WTC11 (cell line): ENCODE measurements at regions not wholly inside any gene's neighbourhood (a gene's known extent, or its start where the extent isn't known, plus 50 kb on each side); places are given as distances from the start of the nearest gene placed in this dataset.

ENCODE experiments used
- ATAC-seq: fragments of 200-7000 bp; cut with Tn5 transposase; 2 replicates; pipeline ENCODE4 v1.10.0; 2021; ENCODE audit warnings: mild to moderate bottlenecking, moderate library complexity
- CTCF ChIA-PET: fragments of 300-600 bp; sonication (Branson Sonifier 250); formaldehyde crosslinking; loops from one replicate; lab custom pipeline; 2021; ENCODE audit warnings: antibody characterized with exemption; lab: Charles Lee
- POLR2A ChIA-PET: fragments of 350-600 bp; sonication (Branson Sonifier 250); formaldehyde crosslinking; loops from one replicate; lab custom pipeline; 2021; ENCODE audit warnings: antibody characterized with exemption; lab: Charles Lee
- DNase-seq: peaks from one replicate; pipeline ENCODE4 v3.0.0; 2021; ENCODE audit warnings: low spot score
- H3K27ac Mint-ChIP-seq: 2 replicates; pipeline ENCODE4 v1.8.0; 2021; ENCODE audit warnings: mixed read lengths
- H3K27me3 Mint-ChIP-seq: 2 replicates; pipeline ENCODE4 v1.8.0; 2021; ENCODE audit warnings: low read depth, mild to moderate bottlenecking, moderate library complexity, mixed read lengths
- H3K36me3 Mint-ChIP-seq: 2 replicates; pipeline ENCODE4 v1.8.0; 2021; ENCODE audit warnings: mixed read lengths
- H3K4me1 Mint-ChIP-seq: 2 replicates; pipeline ENCODE4 v1.8.0; 2022; ENCODE audit warnings: mixed read lengths
- H3K4me3 Mint-ChIP-seq: 2 replicates; pipeline ENCODE4 v1.8.0; 2021; ENCODE audit warnings: mild to moderate bottlenecking, moderate library complexity, mixed read lengths
- H3K9me3 Mint-ChIP-seq: 2 replicates; pipeline ENCODE4 v1.8.0; 2021; ENCODE audit warnings: mixed read lengths
- AR ChIP-seq: fragments of 250-450 bp; sonication (Bioruptor Pico); IDR thresholded peaks from 2 replicates; pipeline ENCODE4 v1.9.0; 2021; ENCODE audit warnings: mild to moderate bottlenecking
- ATF2 ChIP-seq: sonication (generic); formaldehyde crosslinking; IDR thresholded peaks from 2 replicates; pipeline ENCODE4 v1.8.1; 2022; ENCODE audit warnings: low read depth, missing genetic modification reagents, borderline replicate concordance
- E2F5 ChIP-seq: sonication (generic); formaldehyde crosslinking; IDR thresholded peaks from 2 replicates; pipeline ENCODE4 v1.8.1; 2022; ENCODE audit warnings: mild to moderate bottlenecking, moderate library complexity, missing genetic modification reagents
- FOXK1 ChIP-seq: sonication (generic); formaldehyde crosslinking; IDR thresholded peaks from 2 replicates; pipeline ENCODE4 v1.8.0; 2022; ENCODE audit warnings: mild to moderate bottlenecking, moderate library complexity, missing genetic modification reagents
- FOXP1 ChIP-seq: sonication (generic); formaldehyde crosslinking; IDR thresholded peaks from 2 replicates; pipeline ENCODE4 v1.8.0; 2022; ENCODE audit warnings: missing genetic modification reagents, mild to moderate bottlenecking, moderate library complexity, borderline replicate concordance
- GRHL2 ChIP-seq: fragments of 250-450 bp; sonication (Bioruptor Pico); IDR thresholded peaks from 2 replicates; pipeline ENCODE4 v1.8.0; 2022; ENCODE audit warnings: mild to moderate bottlenecking, moderate library complexity; ENCODE audit not compliant: insufficient replicate concordance, severe bottlenecking
- HMGA2 ChIP-seq: fragments of 250-450 bp; sonication (Bioruptor Pico); IDR thresholded peaks from 2 replicates; pipeline ENCODE4 v1.4.0; 2021; ENCODE audit warnings: mild to moderate bottlenecking, moderate library complexity
- HMGXB4 ChIP-seq: sonication (generic); formaldehyde crosslinking; IDR thresholded peaks from 2 replicates; pipeline ENCODE4 v1.8.1; 2023; ENCODE audit warnings: mild to moderate bottlenecking, moderate library complexity, missing genetic modification reagents
- JAZF1 ChIP-seq: fragments of 250-450 bp; sonication (Bioruptor Pico); IDR thresholded peaks from 2 replicates; pipeline ENCODE4 v1.9.0; 2021; ENCODE audit warnings: moderate library complexity, mild to moderate bottlenecking, inconsistent platforms
- NFE2L1 ChIP-seq: sonication (generic); formaldehyde crosslinking; IDR thresholded peaks from 2 replicates; pipeline ENCODE4 v1.8.1; 2023; ENCODE audit warnings: missing genetic modification reagents
- NFYB ChIP-seq: sonication (generic); formaldehyde crosslinking; conservative IDR thresholded peaks from 2 replicates; pipeline ENCODE4 v1.8.0; 2022; ENCODE audit warnings: low read depth, missing genetic modification reagents
- TP53 ChIP-seq: sonication (generic); formaldehyde crosslinking; IDR thresholded peaks from 2 replicates; pipeline ENCODE4 v1.8.1; 2023; ENCODE audit warnings: mild to moderate bottlenecking, missing genetic modification reagents
- ZNF416 ChIP-seq: fragments of 250-450 bp; sonication (Bioruptor Pico); IDR thresholded peaks from 2 replicates; pipeline ENCODE4 v1.9.0; 2021; ENCODE audit warnings: mild to moderate bottlenecking, inconsistent platforms
- TF ChIP-seq, protein P1 (sequence below): fragments of 250-450 bp; sonication (Bioruptor Pico); conservative IDR thresholded peaks from 2 replicates; pipeline ENCODE4 v1.9.0; 2021; ENCODE audit warnings: mild to moderate bottlenecking
- TF ChIP-seq, protein P2 (sequence below): sonication (generic); formaldehyde crosslinking; IDR thresholded peaks from 2 replicates; pipeline ENCODE4 v1.8.1; 2023; ENCODE audit warnings: mild to moderate bottlenecking, missing genetic modification reagents, borderline replicate concordance
- TF ChIP-seq, protein P3 (sequence below): sonication (generic); formaldehyde crosslinking; IDR thresholded peaks from 2 replicates; pipeline ENCODE4 v1.8.1; 2022; ENCODE audit warnings: low read depth, mild to moderate bottlenecking, moderate library complexity, missing genetic modification reagents, borderline replicate concordance
- TF ChIP-seq, protein P4 (sequence below): sonication (generic); formaldehyde crosslinking; IDR thresholded peaks from 2 replicates; pipeline ENCODE4 v1.8.0; 2022; ENCODE audit warnings: mild to moderate bottlenecking, missing genetic modification reagents
- TF ChIP-seq, protein P5 (sequence below): sonication (generic); formaldehyde crosslinking; IDR thresholded peaks from 2 replicates; pipeline ENCODE4 v1.8.0; 2022; ENCODE audit warnings: mild to moderate bottlenecking, missing genetic modification reagents

DNA sequence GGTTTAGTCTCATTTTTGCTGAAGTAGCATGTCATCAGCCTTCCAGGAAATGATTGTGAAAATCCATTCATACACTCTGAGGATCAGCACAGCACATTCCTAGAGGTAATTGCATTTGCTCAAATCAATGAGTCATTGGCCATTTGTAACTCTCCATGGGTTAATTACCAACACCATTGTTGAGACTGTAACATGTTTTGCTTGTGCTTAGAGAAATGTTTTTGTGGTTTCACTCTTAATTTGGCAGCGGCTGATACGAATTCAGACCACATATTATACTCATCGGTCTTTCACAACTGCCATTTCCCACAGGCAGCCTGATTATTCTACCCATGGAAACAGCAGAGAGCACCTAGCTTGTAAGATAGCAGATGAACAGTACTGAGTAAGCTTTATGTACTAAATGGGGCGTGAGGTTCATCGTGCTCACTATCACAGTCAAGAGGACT is 110.3 kb downstream of the NHLRC3 start (continued):
- TF ChIP-seq, protein P1, sequence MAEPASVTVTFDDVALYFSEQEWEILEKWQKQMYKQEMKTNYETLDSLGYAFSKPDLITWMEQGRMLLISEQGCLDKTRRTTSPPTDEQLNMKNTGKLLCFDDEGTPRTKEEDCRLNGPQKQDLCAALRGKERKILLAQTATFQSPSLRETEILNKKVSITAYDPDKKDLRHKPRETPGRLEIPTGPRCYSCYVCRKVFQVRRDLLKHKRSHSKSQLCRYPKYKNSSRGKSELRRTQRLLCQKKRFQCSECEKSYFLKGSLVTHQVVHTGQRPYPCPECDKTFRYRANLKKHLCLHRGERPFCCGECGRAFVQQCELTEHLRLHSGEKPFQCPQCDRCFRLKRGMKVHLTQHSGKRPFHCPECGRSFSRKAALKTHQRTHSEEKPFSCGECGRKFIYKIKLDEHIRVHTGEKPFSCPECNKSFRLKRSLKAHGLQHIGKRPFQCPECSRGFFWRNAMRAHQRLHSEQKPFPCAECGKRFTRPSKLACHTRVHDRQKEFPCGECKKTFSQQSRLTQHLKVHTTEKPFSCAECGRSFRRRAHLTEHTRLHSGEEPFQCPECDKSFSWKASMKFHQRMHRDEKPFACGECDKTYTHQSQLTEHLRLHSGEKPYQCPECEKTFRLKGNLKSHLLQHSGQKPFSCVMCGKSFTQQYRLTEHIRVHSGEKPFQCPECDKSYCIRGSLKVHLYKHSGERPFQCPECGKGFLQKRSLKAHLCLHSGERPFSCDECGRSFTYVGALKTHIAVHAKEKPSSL, result no peak
- TF ChIP-seq HMGA2 (no peak), ATF2 (CRISPR knock-in tag) (no peak), E2F5 (CRISPR knock-in tag) (no peak), JAZF1 (no peak)

DNA sequence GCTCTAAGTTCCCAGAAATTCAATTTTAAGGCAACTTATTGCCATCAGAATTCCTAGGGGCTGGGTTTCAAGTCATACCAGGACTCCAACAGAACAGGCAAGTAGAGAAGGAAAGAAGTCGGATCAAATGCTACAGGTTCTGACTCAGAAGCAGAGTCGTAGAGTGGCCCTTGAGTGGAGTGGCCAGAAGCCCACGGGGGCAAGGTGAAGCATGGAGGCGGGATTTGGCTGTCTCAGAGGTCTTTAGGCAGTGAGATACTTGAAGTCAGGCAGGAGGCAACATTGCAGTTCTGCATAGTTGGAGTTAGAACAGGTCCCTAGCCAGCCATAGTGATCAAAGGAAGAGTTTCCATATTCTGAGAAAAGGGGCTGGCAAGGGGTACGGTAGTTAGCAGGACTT is 111.6 kb downstream of the NHLRC3 start:
- H3K36me3 Mint-ChIP-seq, result no peaks in the 10 kb centered on the region
- H3K9me3 Mint-ChIP-seq, result peaks cover 11% of the 10 kb centered on the region
- no peak overlapping the region for H3K27ac Mint-ChIP-seq
- CTCF ChIA-PET, result no interaction called here
- no peak for ATAC-seq
- peaks cover 10% of the 10 kb centered on the region for H3K27me3 Mint-ChIP-seq
- POLR2A ChIA-PET, result no interaction called here
- H3K4me1 Mint-ChIP-seq, result no peaks in the 10 kb centered on the region
- no peak overlapping the region for H3K4me3 Mint-ChIP-seq
- DNase-seq, result no peak
- TF ChIP-seq ZNF416 (no peak), NFYB (CRISPR knock-in tag) (no peak), GRHL2 (CRISPR knock-in tag) (no peak), AR (no peak), FOXP1 (CRISPR knock-in tag) (no peak), NFE2L1 (CRISPR knock-in tag) (no peak), TP53 (CRISPR knock-in tag) (no peak), HMGXB4 (no peak), FOXK1 (no peak)
- TF ChIP-seq, protein P2, sequence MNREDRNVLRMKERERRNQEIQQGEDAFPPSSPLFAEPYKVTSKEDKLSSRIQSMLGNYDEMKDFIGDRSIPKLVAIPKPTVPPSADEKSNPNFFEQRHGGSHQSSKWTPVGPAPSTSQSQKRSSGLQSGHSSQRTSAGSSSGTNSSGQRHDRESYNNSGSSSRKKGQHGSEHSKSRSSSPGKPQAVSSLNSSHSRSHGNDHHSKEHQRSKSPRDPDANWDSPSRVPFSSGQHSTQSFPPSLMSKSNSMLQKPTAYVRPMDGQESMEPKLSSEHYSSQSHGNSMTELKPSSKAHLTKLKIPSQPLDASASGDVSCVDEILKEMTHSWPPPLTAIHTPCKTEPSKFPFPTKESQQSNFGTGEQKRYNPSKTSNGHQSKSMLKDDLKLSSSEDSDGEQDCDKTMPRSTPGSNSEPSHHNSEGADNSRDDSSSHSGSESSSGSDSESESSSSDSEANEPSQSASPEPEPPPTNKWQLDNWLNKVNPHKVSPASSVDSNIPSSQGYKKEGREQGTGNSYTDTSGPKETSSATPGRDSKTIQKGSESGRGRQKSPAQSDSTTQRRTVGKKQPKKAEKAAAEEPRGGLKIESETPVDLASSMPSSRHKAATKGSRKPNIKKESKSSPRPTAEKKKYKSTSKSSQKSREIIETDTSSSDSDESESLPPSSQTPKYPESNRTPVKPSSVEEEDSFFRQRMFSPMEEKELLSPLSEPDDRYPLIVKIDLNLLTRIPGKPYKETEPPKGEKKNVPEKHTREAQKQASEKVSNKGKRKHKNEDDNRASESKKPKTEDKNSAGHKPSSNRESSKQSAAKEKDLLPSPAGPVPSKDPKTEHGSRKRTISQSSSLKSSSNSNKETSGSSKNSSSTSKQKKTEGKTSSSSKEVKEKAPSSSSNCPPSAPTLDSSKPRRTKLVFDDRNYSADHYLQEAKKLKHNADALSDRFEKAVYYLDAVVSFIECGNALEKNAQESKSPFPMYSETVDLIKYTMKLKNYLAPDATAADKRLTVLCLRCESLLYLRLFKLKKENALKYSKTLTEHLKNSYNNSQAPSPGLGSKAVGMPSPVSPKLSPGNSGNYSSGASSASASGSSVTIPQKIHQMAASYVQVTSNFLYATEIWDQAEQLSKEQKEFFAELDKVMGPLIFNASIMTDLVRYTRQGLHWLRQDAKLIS, result no peak
- TF ChIP-seq, protein P3, sequence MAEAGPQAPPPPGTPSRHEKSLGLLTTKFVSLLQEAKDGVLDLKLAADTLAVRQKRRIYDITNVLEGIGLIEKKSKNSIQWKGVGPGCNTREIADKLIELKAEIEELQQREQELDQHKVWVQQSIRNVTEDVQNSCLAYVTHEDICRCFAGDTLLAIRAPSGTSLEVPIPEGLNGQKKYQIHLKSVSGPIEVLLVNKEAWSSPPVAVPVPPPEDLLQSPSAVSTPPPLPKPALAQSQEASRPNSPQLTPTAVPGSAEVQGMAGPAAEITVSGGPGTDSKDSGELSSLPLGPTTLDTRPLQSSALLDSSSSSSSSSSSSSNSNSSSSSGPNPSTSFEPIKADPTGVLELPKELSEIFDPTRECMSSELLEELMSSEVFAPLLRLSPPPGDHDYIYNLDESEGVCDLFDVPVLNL (CRISPR knock-in tag), result no peak
- TF ChIP-seq, protein P4, sequence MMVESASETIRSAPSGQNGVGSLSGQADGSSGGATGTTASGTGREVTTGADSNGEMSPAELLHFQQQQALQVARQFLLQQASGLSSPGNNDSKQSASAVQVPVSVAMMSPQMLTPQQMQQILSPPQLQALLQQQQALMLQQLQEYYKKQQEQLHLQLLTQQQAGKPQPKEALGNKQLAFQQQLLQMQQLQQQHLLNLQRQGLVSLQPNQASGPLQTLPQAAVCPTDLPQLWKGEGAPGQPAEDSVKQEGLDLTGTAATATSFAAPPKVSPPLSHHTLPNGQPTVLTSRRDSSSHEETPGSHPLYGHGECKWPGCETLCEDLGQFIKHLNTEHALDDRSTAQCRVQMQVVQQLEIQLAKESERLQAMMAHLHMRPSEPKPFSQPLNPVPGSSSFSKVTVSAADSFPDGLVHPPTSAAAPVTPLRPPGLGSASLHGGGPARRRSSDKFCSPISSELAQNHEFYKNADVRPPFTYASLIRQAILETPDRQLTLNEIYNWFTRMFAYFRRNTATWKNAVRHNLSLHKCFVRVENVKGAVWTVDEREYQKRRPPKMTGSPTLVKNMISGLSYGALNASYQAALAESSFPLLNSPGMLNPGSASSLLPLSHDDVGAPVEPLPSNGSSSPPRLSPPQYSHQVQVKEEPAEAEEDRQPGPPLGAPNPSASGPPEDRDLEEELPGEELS (CRISPR knock-in tag), result no peak
- TF ChIP-seq, protein P5, sequence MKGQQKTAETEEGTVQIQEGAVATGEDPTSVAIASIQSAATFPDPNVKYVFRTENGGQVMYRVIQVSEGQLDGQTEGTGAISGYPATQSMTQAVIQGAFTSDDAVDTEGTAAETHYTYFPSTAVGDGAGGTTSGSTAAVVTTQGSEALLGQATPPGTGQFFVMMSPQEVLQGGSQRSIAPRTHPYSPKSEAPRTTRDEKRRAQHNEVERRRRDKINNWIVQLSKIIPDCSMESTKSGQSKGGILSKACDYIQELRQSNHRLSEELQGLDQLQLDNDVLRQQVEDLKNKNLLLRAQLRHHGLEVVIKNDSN, result no peak
